GM18870 (cell line): ENCODE measurements at regions not wholly inside any gene's neighbourhood (a gene's known extent, or its start where the extent isn't known, plus 50 kb on each side); places are given as distances from the start of the nearest gene placed in this dataset.

Experiments used
- ATAC-seq: cut with Tn5 transposase; IDR thresholded peaks from one replicate; pipeline ENCODE4 v1.9.1; 2021; ENCODE audit warnings: moderate library complexity; ENCODE audit not compliant: unreplicated experiment

DNA sequence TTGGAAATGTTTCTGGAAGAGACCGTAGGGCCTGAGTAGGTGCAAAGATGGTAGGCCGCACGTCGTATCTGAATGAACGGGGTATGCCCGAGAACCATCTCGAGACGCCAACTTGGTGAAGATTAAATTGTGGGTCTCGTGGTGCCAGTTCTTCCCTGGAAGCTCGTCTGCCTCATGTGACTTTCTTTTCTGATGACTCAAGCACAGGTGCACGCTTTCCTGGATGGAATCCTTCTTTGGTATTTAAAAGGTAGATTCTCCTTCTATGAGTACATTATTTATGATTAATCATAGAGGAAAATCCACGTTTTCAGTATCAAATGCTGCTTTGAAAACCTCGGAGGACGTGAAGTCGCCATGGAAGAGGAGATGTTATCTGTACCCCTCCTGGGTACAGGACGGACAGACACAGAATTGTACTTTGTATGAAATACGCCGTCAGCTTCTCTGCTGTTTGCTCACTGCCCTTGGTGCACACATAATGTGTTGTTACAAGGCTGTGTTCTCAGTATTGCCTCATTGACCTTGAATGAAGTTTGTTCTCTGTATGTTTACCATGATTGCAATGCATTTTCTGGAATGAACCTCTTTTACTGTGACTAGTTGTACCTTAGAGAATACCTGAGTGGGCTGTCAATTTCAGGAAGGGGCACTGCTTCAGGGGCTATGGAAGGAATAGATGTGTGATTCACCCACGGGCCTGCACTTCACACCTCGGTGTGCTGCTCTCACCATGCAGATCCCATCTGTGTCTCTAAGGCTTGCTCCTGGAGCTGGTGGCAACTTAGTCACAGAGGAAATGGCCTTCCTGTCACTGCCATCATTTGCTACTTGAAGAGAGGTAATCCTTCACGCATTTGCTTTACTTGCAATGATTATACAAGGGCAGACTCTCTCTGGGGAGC is 137.3 kb upstream of the RTL1 start:
- no peak for ATAC-seq

- ATAC-seq, result no peak
These were observed 140.4 kb upstream of the RTL1 start for GRCh38 chr14:101043891-101044290.

GRCh38 chr14:101044741-101045140 is 141.2 kb upstream of the RTL1 start:
- no peak for ATAC-seq

- no peak for ATAC-seq
These were observed 142.0 kb upstream of the RTL1 start for GRCh38 chr14:101045511-101045910.

DNA sequence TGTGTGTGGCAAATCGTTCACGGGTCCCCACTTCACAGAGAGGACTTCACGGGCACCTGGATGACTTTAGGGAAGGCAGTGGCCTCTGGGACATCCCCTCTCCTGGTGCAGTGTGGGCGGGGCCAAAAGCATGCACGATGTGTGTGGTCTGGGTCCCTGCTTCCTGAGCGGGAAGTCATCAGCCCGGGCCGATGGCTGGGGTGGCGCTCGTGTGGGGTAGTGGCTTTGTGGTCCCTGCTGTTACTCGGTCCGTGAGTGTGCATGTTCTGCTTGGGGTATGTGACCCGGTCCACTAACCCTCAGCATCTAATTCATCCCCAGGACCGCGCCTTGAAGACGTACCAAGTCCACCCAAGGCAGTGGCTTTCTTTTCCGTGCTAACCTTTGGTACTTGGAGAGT is 142.5 kb upstream of the RTL1 start:
- no peak for ATAC-seq

DNA sequence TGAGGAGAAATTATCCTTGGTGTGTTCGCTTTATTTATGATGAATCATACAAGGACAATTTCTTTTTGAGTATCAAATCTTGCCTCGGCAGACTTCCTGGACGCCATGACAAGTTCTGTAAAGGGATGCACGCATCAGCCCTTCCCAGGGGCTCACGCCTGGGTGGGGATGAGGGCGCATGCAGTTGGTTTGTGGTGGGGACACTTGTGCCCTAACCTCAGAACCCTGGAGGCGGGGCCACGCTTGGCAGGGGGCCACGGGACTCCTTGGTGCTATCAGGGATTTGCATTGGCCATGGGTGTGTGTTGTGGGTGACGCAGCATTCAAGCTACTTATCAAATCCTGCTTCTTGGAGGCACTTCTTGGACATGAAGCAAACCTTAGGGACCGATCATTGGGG is 143.8 kb upstream of the RTL1 start:
- no peak for ATAC-seq

- no peak for ATAC-seq
These were observed 145.2 kb upstream of the RTL1 start for GRCh38 chr14:101048766-101049165.

DNA sequence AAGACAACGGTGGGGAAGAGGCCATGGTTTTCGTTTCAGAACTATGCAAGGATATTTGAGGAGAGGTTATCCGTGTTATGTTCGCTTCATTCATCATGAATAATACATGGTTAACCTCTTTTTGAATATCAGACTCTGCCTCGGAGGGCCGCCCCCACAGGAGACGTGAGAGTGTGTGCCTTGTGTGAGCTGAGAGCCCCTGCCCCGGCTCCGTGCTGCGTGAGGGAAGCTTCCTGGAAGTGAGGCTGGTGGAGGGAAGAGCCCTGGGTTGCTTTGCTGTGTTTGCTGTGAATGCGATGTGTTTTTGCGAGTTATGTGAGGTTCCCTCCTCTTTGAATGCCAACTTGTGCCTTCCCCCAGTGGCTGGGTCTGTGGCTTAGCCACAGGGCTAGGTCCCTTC is 146.0 kb upstream of the RTL1 start:
- no peak for ATAC-seq

- ATAC-seq, result no peak
These were observed 146.4 kb upstream of the RTL1 start for GRCh38 chr14:101049942-101050341.

DNA sequence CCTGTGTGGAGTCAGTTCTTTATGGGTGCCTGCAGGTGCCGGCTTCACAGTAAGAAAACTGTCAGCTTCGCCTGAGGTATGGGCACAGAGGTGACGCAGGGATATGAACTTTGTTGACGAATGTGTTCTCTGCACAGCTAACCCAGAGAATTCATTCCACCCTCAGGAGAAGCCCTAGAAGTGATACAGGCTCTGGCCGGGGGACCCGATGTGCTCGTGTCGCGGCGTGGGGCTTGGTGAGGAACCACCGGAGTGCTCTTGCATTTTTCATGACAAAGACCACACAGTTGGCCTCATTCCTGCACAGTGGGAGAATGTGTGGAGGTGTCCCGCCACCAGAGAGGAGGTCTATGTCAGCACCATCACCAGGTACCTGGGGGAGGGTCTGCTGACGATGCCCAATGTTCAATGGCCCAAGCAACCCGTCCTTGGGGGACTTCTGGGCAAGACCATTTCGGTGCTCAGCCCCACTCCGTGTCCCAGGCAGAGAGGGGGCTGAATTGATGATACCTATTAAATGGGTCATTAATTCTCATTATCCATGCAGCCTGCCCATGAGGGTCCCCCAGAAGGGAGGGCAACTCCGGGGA is 147.5 kb upstream of the RTL1 start:
- ATAC-seq, result no peak

DNA sequence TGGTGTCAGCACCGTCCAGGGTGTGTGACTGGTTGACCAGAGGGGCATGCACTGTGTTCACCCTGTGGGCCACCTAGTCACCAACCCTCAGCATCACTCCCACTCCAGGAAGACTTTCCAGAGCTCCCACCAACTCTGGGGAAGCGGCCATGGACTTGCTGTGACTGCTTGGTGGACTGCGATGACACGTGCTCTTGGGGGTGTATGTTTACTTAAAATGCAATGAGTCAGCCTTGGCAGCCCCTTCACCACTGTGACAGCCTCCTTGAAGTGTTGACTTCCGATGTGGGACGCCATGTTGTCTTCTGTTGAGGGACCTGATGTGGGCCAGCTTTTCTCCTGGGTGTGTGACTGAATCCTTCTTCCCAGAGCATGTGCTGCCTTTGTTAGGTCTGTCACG is 151.1 kb upstream of the RTL1 start:
- no peak for ATAC-seq

DNA sequence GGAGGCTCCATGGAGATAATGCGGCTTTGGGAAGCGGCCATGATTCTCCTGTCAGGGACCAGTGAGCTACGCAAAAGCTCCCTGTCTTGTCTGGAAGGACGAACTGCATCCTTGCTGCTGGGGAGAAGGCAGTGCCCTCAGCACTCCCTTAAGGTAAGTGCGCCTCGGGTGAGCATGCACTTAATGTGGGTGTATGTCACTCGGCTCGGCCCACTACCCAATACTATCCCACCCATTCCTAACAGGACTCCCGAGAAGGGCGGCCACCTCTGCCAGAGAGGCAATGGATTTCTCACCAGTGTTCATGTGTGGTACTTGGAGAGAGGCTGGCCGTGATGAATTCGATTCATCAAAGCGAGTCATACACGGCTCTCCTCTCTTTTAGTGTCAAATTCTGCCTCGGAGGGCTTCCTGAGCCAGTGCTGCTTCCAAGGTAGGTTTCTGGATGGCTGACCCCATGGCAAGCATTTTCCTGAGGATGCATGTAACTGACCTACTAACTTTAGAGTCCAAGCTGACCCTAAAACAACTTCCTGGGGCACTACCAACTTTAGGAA is 151.7 kb upstream of the RTL1 start:
- ATAC-seq, result no peak

DNA sequence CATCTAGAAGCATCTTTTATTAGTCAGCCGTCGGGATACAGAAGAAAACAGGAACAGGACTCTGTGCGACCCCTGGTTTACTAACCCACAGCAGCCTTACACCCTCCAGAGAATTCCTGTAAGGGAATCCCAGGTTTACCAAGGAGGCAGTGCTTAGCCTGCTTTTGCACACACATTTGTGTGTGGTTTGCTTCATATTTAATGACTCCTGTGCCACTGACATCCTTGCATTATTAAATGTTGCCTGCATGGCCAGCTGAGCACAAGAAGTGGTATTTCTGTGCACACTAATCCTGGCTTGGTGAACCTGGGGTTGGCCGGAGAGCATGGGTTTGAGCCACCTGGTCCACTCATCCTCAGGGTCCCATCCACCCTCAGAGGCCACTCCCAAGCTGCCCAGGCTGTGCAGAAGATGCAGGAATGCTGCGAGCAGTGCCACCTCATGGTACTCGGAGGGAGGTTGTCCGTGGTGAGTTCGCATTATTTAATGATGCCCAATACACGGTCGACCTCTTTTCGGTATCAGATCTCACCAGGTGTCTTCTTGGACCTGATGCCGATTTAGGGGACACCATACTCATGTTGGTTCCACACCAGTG is 152.4 kb upstream of the RTL1 start:
- no peak for ATAC-seq

DNA sequence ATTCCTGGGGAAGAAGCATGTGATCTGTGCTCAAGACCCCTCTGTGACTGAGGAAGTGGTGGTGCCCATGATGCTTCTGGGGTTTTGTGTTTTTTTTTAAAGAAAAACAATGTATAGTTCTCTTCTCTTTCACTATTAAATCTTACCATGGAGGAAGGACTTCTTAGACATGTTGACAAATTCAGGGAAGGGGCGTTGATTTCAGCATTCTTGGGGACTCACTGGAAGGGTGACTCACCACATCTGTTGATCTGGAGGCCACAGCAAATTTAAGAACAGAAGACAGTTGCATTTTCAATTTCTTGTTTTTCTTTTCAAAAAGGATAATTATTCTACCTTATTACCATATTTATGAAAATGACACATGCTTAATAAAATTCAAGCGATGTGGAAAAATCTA is 152.9 kb upstream of the RTL1 start:
- no peak for ATAC-seq

DNA sequence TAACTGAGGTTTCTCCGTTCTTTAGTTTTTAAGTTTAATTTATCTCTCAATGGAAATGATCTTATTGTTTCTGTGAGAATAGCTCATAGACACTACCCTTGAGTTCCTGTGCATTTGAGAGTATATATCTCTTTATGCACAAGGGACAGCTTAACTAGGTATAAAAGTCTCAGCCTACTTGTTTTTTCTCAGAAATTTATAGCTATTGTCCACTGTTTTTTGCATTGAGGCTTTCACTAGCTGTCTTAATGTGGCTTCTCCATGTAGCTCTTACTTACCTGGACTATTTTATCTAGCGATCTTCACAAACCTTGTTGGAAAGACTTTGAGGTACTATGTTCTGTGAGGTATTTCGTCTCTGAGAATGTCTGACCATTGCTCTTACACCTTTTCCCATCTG is 153.9 kb upstream of the RTL1 start:
- ATAC-seq, result no peak

DNA sequence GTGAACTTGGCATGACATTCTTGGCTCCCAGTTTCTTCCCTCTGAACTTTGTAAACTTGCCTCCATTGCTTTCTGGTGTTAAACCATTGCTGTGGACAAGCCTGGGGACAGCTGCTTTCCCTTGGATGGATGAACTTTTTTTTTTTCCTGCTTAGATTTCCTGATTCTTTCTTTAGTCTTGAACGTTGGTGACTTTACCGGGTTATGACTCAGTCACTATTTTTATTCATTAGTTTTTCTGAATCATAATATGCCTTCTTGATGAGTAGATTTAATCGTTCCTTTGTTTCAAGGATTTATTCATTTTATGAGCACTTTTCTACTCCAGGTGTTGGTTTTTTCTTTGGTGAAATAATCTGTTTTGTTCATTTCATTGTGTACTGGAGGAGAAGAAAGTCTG is 155.0 kb upstream of the RTL1 start:
- no peak for ATAC-seq

DNA sequence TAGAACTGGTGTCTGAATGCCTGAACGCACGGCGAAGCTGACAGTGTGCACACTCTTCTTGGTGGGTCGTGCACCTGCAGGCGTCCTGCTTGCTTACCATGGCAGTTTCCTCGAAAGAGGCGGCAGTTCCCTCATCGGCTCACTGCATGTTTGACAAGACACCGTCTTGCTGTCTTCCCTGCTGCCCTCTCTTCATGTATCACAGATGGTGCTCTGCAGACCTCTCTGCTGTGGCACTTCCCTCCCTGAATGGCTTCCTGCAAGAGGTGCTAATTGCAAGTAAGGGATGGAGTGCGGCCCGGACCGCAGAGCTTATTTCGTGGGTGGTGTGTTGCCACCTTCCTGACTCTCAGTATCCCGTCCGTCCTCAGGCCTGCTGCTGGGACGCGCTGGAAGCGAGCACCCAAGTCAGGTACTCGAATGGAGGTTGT is 156.7 kb upstream of the RTL1 start:
- ATAC-seq, result no peak

GRCh38 chr14:101061411-101062064 is 158.0 kb upstream of the RTL1 start:
- no peak for ATAC-seq

GRCh38 chr14:101062065-101062450 is 158.5 kb upstream of the RTL1 start:
- ATAC-seq, result no peak

DNA sequence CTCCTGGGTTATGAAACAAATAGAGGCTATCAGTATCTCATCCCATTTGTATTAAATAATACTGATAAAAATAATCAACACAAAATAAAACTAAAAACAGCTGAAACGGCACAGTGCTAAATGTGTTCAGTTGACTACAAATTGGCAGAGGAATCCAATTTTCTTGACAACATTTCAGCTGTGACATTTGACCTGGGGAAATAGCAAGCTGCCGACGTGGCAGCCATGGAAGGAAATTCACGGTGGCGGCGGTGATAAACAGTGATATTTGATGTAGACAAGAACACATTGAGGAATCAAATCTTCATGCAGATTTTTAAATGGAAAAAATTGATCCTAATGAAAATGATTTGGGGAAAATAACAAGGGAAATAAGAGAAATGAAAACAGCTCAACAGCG is 159.1 kb upstream of the RTL1 start:
- no peak for ATAC-seq

- ATAC-seq, result no peak
These were observed 159.6 kb upstream of the RTL1 start for GRCh38 chr14:101063121-101063520.
